SK-N-SH (cell line): ENCODE measurements at regions not wholly inside any gene's neighbourhood (a gene's known extent, or its start where the extent isn't known, plus 50 kb on each side); places are given as distances from the start of the nearest gene placed in this dataset.

Source experiments
- CTCF ChIP-seq: fragments of 200-600 bp; sonication (generic); IDR thresholded peaks from 2 replicates; pipeline ENCODE4 v1.6.1; 2017; ENCODE audit warnings: antibody characterized with exemption, mild to moderate bottlenecking, moderate library complexity
- TEAD4 ChIP-seq: IDR thresholded peaks from 2 replicates; pipeline ENCODE4 v1.4.0; 2012; ENCODE audit warnings: mild to moderate bottlenecking, borderline replicate concordance; ENCODE audit not compliant: insufficient read depth
- USF2 ChIP-seq: fragments of 150-350 bp; IDR thresholded peaks from 2 replicates; pipeline ENCODE4 v1.6.1; 2017; ENCODE audit warnings: antibody characterized with exemption, low read length, low read depth, borderline replicate concordance

- no peak for TF ChIP-seq CTCF
- no peak for TF ChIP-seq TEAD4
- TF ChIP-seq USF2, result no peak
Observed at GRCh38 chr20:22339946-22340345, 244.4 kb downstream of the FOXA2 start.
